Panc1 (cell line): ENCODE measurements at regions not wholly inside any gene's neighbourhood (a gene's known extent, or its start where the extent isn't known, plus 50 kb on each side); places are given as distances from the start of the nearest gene placed in this dataset.

Experiments
- ATAC-seq: fragments of 200-7000 bp; cut with Tn5 transposase; 2 replicates; pipeline ENCODE4 v1.9.1; 2020; ENCODE audit warnings: mild to moderate bottlenecking, moderate library complexity
- BruUV-seq: library from RNA; stranded (reverse); fragments of 400-500 nt; replicated peaks from 2 replicates; lab custom pipeline; 2021; lab: Mats Ljungman, UMichigan
- CTCF ChIA-PET: fragments of 300-600 bp; sonication (Branson Sonifier 250); formaldehyde crosslinking; loops from one replicate; lab custom pipeline; 2022; ENCODE audit warnings: antibody characterized with exemption; lab: Charles Lee
- POLR2A ChIA-PET: fragments of 300-600 bp; sonication (Branson Sonifier 250); formaldehyde crosslinking; loops from one replicate; lab custom pipeline; 2022; ENCODE audit warnings: antibody characterized with exemption; lab: Charles Lee
- DNase-seq: peaks from one replicate; pipeline ENCODE4 v3.0.0-alpha.2; 2010; ENCODE audit warnings: low read depth, low spot score
- H3K27ac ChIP-seq: 2 replicates; pipeline ENCODE4 v1.5.1; 2011; ENCODE audit warnings: mild to moderate bottlenecking, low read length, inconsistent platforms
- H3K27me3 ChIP-seq: fragments of 200-500 bp; sonication (Bioruptor generic); 2 replicates; pipeline ENCODE4 v1.6.0; 2014; ENCODE audit warnings: low read length, inconsistent platforms; ENCODE audit not compliant: control insufficient read depth, insufficient read depth
- H3K36me3 ChIP-seq: fragments of 200-500 bp; sonication (Bioruptor generic); 2 replicates; pipeline ENCODE4 v1.5.1; 2014; ENCODE audit warnings: inconsistent platforms, mild to moderate bottlenecking, low read length, moderate library complexity; ENCODE audit not compliant: control insufficient read depth, insufficient read depth
- H3K4me1 ChIP-seq: 2 replicates; pipeline ENCODE4 v1.5.1; 2011; ENCODE audit warnings: inconsistent platforms, mild to moderate bottlenecking, low read length, moderate library complexity; ENCODE audit not compliant: control insufficient read depth, insufficient read depth
- H3K4me3 ChIP-seq, 2 experiments: 2 replicates each; pipeline ENCODE4 v1.5.1; 2011 to 2012; ENCODE audit warnings: low read depth in 2 of 2, low read length in 2 of 2, mild to moderate bottlenecking in 2 of 2, inconsistent platforms in 1 of 2, moderate library complexity in 1 of 2
- H3K9me3 ChIP-seq: fragments of 200-500 bp; sonication (Bioruptor generic); 2 replicates; pipeline ENCODE4 v1.5.1; 2014; ENCODE audit warnings: low read depth, mild to moderate bottlenecking, inconsistent platforms, low read length, moderate library complexity; ENCODE audit not compliant: control insufficient read depth, insufficient read depth
- POLR2AphosphoS5 ChIP-seq: IDR thresholded peaks from 2 replicates; pipeline ENCODE4 v1.6.1; 2012; ENCODE audit warnings: mild to moderate bottlenecking, low read depth, low read length, moderate library complexity
- SIN3A ChIP-seq: IDR thresholded peaks from 2 replicates; pipeline ENCODE4 v1.6.1; 2012; ENCODE audit warnings: low read depth, mild to moderate bottlenecking, low read length, moderate library complexity, borderline replicate concordance; ENCODE audit not compliant: insufficient read depth
- TCF7L2 ChIP-seq: IDR thresholded peaks from 2 replicates; pipeline ENCODE4 v1.6.1; 2011; ENCODE audit warnings: mild to moderate bottlenecking, low read depth, low read length, inconsistent platforms
- in situ Hi-C: cut with HindIII; loops from 2 replicates; pipeline ENCODE4 v1.10.0; 2016; ENCODE audit warnings: low sequenced_read_pairs, low pct_unique_long_range_greater_than_20kb
- intact Hi-C: fragments of 100-400 bp; cut with micrococcal nuclease; formaldehyde crosslinking; loops from one replicate; pipeline ENCODE4 v1.10.0; 2022; ENCODE audit not compliant: unreplicated experiment
- TF ChIP-seq, protein P1 (sequence below): fragments of 450-650 bp; IDR thresholded peaks from 2 replicates; pipeline ENCODE4 v1.5.1; 2017; ENCODE audit warnings: mild to moderate bottlenecking
- TF ChIP-seq, protein P2 (sequence below), 2 experiments: IDR thresholded peaks; 2 replicates each; pipeline ENCODE4 v1.6.1; 2011 to 2012; ENCODE audit warnings: low read depth in 2 of 2, control low read depth in 1 of 2, low read length in 1 of 2, mild to moderate bottlenecking in 1 of 2, moderate library complexity in 1 of 2; ENCODE audit not compliant: insufficient read depth in 1 of 2

DNA sequence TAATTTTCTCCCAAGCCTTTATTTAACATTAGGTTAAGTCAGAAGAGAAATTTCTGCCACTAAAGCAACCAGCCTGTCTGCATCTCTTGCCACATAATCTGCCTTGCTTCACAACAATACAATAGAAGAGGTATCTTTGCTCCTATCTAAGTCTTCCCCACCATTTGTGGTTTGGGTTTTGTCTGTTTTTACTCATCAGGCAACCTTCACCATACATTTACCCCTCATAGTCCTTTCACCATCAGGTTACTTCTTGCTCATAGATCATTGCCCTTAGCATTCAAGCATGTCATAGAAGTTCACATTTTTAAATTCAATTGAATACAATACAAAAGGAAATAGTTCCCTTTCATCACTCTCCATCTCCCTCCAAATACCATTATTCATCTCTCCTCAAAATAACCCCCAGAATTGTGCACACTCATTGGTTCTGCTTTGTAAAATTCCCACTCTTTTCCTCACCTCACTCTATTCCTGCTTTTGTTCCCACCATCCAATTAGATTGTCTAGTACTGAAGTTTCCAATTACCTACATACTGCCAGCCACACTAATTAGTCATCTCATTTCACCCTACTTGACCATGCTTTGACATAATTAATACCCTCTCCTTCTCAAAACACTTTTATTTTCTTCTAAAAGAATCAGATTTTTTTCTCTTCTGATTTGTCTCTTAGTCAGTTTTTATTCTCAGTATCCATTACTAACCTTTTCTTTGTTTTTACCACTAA, 1957.0 kb upstream of the AGA start:
- DNase-seq: no peak
- no TSS peak for BruUV-seq
- POLR2A ChIA-PET: no interaction called here

DNA sequence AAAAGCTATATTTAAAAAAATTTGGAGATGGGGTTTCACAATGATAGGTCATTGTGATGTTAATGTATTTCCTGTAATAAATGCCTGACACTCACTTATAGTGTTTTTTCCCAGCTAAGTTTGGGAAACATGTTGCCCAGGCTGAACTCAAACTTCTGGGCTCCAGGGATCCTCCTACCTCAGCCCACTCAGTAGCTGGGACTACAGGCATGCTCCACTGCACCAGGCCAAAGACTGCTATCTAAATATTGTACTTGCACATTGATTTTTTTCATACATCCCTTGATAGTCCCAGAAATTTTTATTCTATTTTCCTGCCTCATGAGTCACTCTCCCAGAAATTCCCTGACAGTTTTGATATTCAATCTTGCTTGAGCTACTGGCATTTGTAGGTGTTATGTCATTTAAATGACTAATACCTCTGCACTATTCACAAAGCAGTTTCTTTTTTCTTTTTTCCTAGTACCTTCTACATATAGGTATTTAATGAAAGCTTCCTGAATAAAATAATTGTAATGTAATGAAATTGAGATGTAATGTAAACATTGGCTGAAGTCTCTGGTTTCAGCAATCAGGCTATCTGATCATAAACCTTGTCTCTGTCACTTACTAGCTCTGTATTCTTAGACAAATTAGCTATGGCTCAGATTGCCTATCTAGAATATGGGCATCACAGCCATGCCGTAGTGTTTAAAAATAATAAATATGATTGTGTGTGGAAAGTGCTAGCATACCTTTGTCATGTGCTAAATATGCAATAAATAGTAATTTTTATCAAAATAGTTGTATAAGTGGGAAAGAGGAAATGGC, 1973.0 kb upstream of the AGA start:
- Histone ChIP-seq H3K27ac (no peak overlapping the region), H3K36me3 (no peaks in the 10 kb centered on the region), H3K4me3 (no peak overlapping the region), H3K4me1 (no peaks in the 10 kb centered on the region), H3K27me3 (no peaks in the 10 kb centered on the region), H3K9me3 (no peaks in the 10 kb centered on the region)
- ChIA-PET CTCF (interaction anchor here (0.6 kb wide), 2 partner anchors 464 to 525 kb away, joined by 3 read pairs; no protein-coding TSS in a partner anchor), POLR2A (no interaction called here)
- ATAC-seq: no peak
- BruUV-seq: no TSS peak
- DNase-seq: no peak
- in situ Hi-C loops: no loop called here
- intact Hi-C loops: no loop called here
- TF ChIP-seq TCF7L2: no peak

More for the DNA sequence above, 1957.0 kb upstream of the AGA start:
- no peaks in the 10 kb centered on the region for H3K9me3 ChIP-seq
- no peaks in the 10 kb centered on the region for H3K4me1 ChIP-seq
- H3K36me3 ChIP-seq: no peaks in the 10 kb centered on the region
- TF ChIP-seq, protein P1, sequence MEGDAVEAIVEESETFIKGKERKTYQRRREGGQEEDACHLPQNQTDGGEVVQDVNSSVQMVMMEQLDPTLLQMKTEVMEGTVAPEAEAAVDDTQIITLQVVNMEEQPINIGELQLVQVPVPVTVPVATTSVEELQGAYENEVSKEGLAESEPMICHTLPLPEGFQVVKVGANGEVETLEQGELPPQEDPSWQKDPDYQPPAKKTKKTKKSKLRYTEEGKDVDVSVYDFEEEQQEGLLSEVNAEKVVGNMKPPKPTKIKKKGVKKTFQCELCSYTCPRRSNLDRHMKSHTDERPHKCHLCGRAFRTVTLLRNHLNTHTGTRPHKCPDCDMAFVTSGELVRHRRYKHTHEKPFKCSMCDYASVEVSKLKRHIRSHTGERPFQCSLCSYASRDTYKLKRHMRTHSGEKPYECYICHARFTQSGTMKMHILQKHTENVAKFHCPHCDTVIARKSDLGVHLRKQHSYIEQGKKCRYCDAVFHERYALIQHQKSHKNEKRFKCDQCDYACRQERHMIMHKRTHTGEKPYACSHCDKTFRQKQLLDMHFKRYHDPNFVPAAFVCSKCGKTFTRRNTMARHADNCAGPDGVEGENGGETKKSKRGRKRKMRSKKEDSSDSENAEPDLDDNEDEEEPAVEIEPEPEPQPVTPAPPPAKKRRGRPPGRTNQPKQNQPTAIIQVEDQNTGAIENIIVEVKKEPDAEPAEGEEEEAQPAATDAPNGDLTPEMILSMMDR: no peak
- TF ChIP-seq TCF7L2 (no peak), POLR2AphosphoS5 (no peak), SIN3A (no peak)
- TF ChIP-seq, protein P2, sequence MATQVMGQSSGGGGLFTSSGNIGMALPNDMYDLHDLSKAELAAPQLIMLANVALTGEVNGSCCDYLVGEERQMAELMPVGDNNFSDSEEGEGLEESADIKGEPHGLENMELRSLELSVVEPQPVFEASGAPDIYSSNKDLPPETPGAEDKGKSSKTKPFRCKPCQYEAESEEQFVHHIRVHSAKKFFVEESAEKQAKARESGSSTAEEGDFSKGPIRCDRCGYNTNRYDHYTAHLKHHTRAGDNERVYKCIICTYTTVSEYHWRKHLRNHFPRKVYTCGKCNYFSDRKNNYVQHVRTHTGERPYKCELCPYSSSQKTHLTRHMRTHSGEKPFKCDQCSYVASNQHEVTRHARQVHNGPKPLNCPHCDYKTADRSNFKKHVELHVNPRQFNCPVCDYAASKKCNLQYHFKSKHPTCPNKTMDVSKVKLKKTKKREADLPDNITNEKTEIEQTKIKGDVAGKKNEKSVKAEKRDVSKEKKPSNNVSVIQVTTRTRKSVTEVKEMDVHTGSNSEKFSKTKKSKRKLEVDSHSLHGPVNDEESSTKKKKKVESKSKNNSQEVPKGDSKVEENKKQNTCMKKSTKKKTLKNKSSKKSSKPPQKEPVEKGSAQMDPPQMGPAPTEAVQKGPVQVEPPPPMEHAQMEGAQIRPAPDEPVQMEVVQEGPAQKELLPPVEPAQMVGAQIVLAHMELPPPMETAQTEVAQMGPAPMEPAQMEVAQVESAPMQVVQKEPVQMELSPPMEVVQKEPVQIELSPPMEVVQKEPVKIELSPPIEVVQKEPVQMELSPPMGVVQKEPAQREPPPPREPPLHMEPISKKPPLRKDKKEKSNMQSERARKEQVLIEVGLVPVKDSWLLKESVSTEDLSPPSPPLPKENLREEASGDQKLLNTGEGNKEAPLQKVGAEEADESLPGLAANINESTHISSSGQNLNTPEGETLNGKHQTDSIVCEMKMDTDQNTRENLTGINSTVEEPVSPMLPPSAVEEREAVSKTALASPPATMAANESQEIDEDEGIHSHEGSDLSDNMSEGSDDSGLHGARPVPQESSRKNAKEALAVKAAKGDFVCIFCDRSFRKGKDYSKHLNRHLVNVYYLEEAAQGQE (IDR thresholded peaks at IDR 0.05; ENCODE audit: insufficient read depth in 1 of 2, low read depth in 2 of 2, low read length in 1 of 2): no peak
- no peak overlapping the region for H3K27ac ChIP-seq
- no peak for ATAC-seq
- in situ Hi-C loops (no loop called here), intact Hi-C loops (no loop called here)
- no peak overlapping the region for H3K4me3 ChIP-seq
- CTCF ChIA-PET: no interaction called here
- H3K27me3 ChIP-seq: no peaks in the 10 kb centered on the region
